Osteoblast (primary cell): ENCODE measurements at regions not wholly inside any gene's neighbourhood (a gene's known extent, or its start where the extent isn't known, plus 50 kb on each side); places are given as distances from the start of the nearest gene placed in this dataset.

Experiments used
- DNase-seq: peaks from one replicate; pipeline ENCODE4 v3.0.0; 2011; ENCODE audit warnings: low spot score, mixed read lengths; ENCODE audit not compliant: insufficient read length; ENCODE audit errors: missing footprints
- H2AFZ ChIP-seq: 2 replicates; pipeline ENCODE4 v1.6.0; 2011; ENCODE audit warnings: mild to moderate bottlenecking, low read length
- H3K27ac ChIP-seq: 2 replicates; pipeline ENCODE4 v1.5.1; 2011; ENCODE audit warnings: mild to moderate bottlenecking, low read depth, low read length, moderate library complexity
- H3K27me3 ChIP-seq: 2 replicates; pipeline ENCODE4 v1.6.0; 2012; ENCODE audit warnings: mild to moderate bottlenecking, control low read depth, inconsistent platforms, low read length, moderate library complexity; ENCODE audit not compliant: insufficient read depth
- H3K36me3 ChIP-seq: 2 replicates; pipeline ENCODE4 v1.5.1; 2011; ENCODE audit warnings: mild to moderate bottlenecking, low read length, control low read depth, moderate library complexity; ENCODE audit not compliant: insufficient read depth
- H3K4me1 ChIP-seq: 2 replicates; pipeline ENCODE4 v1.5.1; 2011; ENCODE audit warnings: mild to moderate bottlenecking, low read length, control low read depth, moderate library complexity; ENCODE audit not compliant: insufficient read depth
- H3K4me2 ChIP-seq: 2 replicates; pipeline ENCODE4 v1.6.0; 2011; ENCODE audit warnings: mild to moderate bottlenecking, low read length; ENCODE audit not compliant: insufficient read depth
- H3K4me3 ChIP-seq: fragments of 200-600 bp; sonication (generic); 3 replicates; pipeline ENCODE4 v1.5.1; 2012; ENCODE audit warnings: mild to moderate bottlenecking, low read length, inconsistent platforms; ENCODE audit not compliant: insufficient read depth
- H3K79me2 ChIP-seq: 2 replicates; pipeline ENCODE4 v1.6.0; 2012; ENCODE audit warnings: mild to moderate bottlenecking, low read length, control low read depth, inconsistent platforms; ENCODE audit not compliant: insufficient read depth
- H3K9me3 ChIP-seq: 2 replicates; pipeline ENCODE4 v1.5.1; 2011; ENCODE audit warnings: low read depth, low read length, control low read depth
- H4K20me1 ChIP-seq: 2 replicates; pipeline ENCODE4 v1.6.0; 2012; ENCODE audit warnings: mild to moderate bottlenecking, low read length, control low read depth; ENCODE audit not compliant: insufficient read depth
- TF ChIP-seq, protein P1 (sequence below): IDR thresholded peaks from 2 replicates; pipeline ENCODE4 v1.5.1; 2011; ENCODE audit warnings: mild to moderate bottlenecking, low read depth, low read length, moderate library complexity; ENCODE audit errors: extremely low read depth

DNA sequence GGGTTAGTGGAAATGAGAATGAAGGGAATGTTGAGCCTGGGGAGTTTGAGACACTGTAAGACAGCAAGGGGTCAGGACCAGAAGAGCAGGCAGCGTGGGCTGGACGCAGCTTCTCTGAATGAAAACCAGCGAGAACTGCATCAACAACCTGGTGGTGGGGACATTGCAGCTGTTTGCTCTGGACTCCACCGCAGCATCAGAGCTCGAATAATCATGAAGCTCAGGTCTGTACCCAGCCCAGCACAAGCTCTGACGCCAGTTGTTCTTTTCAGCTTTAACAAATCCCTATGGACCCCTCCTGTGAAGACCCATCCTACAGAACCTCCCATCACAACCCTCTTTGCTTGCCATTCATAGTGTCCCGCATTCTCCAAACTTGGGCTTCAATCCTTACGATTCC lies 106.8 kb upstream of the PNPLA4 start:
- Histone ChIP-seq H3K4me3 (no peak overlapping the region), H3K4me1 (no peaks in the 10 kb centered on the region), H3K79me2 (no peaks in the 10 kb centered on the region), H3K36me3 (no peaks in the 10 kb centered on the region), H3K27ac (no peak overlapping the region), H2AFZ (no peak overlapping the region), H3K27me3 (no peaks in the 10 kb centered on the region), H3K9me3 (no peaks in the 10 kb centered on the region), H3K4me2 (no peak overlapping the region), H4K20me1 (no peaks in the 10 kb centered on the region)
- no peak for DNase-seq
- TF ChIP-seq, protein P1, sequence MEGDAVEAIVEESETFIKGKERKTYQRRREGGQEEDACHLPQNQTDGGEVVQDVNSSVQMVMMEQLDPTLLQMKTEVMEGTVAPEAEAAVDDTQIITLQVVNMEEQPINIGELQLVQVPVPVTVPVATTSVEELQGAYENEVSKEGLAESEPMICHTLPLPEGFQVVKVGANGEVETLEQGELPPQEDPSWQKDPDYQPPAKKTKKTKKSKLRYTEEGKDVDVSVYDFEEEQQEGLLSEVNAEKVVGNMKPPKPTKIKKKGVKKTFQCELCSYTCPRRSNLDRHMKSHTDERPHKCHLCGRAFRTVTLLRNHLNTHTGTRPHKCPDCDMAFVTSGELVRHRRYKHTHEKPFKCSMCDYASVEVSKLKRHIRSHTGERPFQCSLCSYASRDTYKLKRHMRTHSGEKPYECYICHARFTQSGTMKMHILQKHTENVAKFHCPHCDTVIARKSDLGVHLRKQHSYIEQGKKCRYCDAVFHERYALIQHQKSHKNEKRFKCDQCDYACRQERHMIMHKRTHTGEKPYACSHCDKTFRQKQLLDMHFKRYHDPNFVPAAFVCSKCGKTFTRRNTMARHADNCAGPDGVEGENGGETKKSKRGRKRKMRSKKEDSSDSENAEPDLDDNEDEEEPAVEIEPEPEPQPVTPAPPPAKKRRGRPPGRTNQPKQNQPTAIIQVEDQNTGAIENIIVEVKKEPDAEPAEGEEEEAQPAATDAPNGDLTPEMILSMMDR: no peak

DNA sequence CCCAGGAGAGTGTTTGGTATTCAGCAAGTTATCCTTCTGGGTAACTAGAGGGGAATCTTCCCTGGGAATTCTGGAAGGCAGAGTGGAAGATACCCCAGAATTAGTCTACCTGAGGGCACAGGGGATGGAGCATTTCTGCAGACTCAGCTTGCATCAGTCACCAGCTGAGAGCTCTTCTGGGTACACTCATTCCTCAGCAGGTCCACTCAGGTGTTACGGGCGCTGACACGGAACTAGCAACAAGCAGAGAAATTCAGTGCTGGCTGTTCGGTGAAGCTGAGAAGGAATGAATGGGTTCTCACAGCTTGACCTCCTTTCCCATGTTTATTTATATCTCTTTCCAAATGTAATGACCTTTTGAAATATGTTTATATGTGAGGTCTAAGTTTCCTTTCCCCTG lies 106.0 kb upstream of the PNPLA4 start:
- Histone ChIP-seq H3K9me3 (no peaks in the 10 kb centered on the region), H3K4me3 (no peak overlapping the region), H3K4me1 (no peaks in the 10 kb centered on the region), H3K27ac (no peak overlapping the region), H3K79me2 (no peaks in the 10 kb centered on the region), H3K4me2 (no peak overlapping the region), H3K36me3 (no peaks in the 10 kb centered on the region), H3K27me3 (no peaks in the 10 kb centered on the region), H4K20me1 (no peaks in the 10 kb centered on the region), H2AFZ (no peak overlapping the region)
- TF ChIP-seq, protein P1: no peak
- DNase-seq: no peak

DNA sequence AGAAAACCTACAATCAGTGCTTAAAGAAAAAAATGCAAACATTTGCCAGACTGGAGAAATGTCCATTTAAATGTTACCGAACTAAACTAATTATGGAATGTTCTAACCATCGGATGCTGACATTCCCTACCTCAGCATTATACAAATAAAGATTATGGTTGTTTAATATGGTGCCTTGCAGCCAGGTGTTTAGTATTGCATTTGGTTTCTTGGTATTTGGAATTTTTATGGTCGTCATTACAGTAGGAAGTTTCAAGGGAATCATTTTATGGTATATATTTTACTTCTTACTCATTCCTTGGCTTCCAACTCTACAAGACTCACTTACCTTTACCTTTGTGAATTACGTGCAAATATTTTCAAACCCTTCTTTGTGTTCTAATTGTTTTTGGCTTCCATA lies 103.1 kb upstream of the PNPLA4 start:
- H3K36me3 ChIP-seq: no peaks in the 10 kb centered on the region
- no peak for DNase-seq
- no peaks in the 10 kb centered on the region for H3K79me2 ChIP-seq
- no peaks in the 10 kb centered on the region for H4K20me1 ChIP-seq
- TF ChIP-seq, protein P1: no peak
- no peak overlapping the region for H3K4me3 ChIP-seq
- H3K27me3 ChIP-seq: no peaks in the 10 kb centered on the region
- H3K4me2 ChIP-seq: no peak overlapping the region
- H3K9me3 ChIP-seq: no peaks in the 10 kb centered on the region
- H3K4me1 ChIP-seq: no peaks in the 10 kb centered on the region
- H3K27ac ChIP-seq: no peak overlapping the region
- no peak overlapping the region for H2AFZ ChIP-seq

DNA sequence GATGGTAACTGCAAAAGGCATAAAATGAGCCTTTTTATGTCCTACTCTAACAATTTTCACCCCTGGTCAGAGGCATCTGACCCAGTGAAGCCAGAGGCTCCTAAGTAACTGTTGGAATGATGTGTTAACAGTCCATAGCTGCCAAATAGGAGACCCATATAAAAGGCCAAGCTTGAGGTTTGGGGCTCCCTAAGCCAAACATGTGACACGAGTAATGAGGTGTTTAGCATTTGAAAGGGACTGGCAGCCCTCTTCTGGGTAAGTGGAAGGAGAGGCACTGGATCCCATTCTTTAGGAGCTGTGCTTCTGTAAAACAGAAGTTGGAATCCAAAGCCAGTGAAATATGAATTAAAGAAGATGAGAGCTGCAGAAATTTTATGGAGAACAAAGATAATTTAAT lies 100.6 kb upstream of the PNPLA4 start:
- Histone ChIP-seq H3K4me1 (no peaks in the 10 kb centered on the region), H3K27me3 (no peaks in the 10 kb centered on the region), H3K27ac (no peak overlapping the region), H3K4me3 (no peak overlapping the region), H2AFZ (no peak overlapping the region), H3K9me3 (no peaks in the 10 kb centered on the region), H3K79me2 (no peaks in the 10 kb centered on the region), H4K20me1 (no peaks in the 10 kb centered on the region), H3K4me2 (no peak overlapping the region), H3K36me3 (no peaks in the 10 kb centered on the region)
- DNase-seq: no peak
- TF ChIP-seq, protein P1: no peak
